ENCODE measurements at regions not wholly inside any gene's neighbourhood (a gene's known extent, or its start where the extent isn't known, plus 50 kb on each side); places are given as distances from the start of the nearest gene placed in this dataset.

DNA sequence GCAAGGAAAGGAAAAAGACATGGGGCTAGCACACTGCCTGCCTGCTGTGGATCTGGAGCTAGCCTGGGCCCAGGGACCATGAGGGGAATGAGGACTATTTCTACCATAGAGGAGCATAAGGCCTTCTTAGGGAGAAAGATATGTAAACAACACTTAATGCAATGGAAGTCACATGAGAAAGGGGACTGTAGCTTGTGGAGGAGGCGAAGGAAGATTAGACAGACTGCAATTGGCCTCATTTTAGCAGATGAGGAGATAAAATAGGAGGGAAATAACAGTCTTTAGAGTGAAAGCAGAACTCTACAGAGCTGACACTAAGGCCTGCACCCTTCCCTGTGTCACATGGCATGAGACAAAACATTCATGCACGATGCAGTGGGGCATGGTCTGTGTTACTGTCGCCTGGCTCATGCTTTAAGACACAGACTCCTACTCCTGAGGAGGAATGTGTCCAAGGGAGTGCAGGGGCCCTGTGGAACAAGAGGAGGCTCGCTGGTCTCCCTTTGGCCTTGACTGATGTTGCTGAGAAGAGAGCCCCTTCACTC, 829.3 kb upstream of the IGFBP3 start:
- no peak overlapping the region for H3K14ac ChIP-seq (ENCODE audit: insufficient read length)
- H3K79me1 ChIP-seq (ENCODE audit: low read depth, low read length), result no peaks in the 10 kb centered on the region
- H2BK5ac ChIP-seq (ENCODE audit: low read depth, low read length), result no peak overlapping the region
- H3K23ac ChIP-seq (ENCODE audit: insufficient read length), result no peak overlapping the region
- no peak overlapping the region for H3K4ac ChIP-seq (replicated peaks; ENCODE audit: insufficient read length, low read depth, low read length)
- no peaks in the 10 kb centered on the region for H3K9me3 ChIP-seq (ENCODE audit: insufficient read depth in 2 of 2, low read depth in 1 of 2, low read length in 1 of 2)
- no peak overlapping the region for H3K9ac ChIP-seq (replicated peaks in 1 of 4; ENCODE audit: extremely low read depth in 1 of 4, low read depth in 3 of 4, low read length in 3 of 4)
- no peak overlapping the region for H2BK12ac ChIP-seq (ENCODE audit: low read depth, low read length)
- POLR2A ChIA-PET (ENCODE audit: partially characterized antibody), result no interaction called here
- no peaks in the 10 kb centered on the region for H4K20me1 ChIP-seq (replicated peaks in 1 of 2; ENCODE audit: control insufficient read depth in 1 of 2, insufficient read depth in 2 of 2, low read length in 2 of 2)
- H3K4me1 ChIP-seq (replicated peaks in 1 of 4; ENCODE audit: control insufficient read depth in 3 of 4, insufficient read depth in 4 of 4, low read length in 3 of 4), result no peaks in the 10 kb centered on the region
- DNase-seq (ENCODE audit: low read depth in 1 of 2, low spot score in 2 of 2), result no peak
- no peaks in the 10 kb centered on the region for H3K79me2 ChIP-seq (ENCODE audit: control insufficient read depth in 1 of 2, insufficient read depth in 2 of 2, low read length in 2 of 2)
- no peak overlapping the region for H3K18ac ChIP-seq (ENCODE audit: extremely low read depth, low read length)
- no peak overlapping the region for H4K5ac ChIP-seq (ENCODE audit: insufficient read length, low read depth, low read length)
- no peak overlapping the region for H3K27ac ChIP-seq (ENCODE audit: low read depth, low read length)
- FAIRE-seq, result no peak
- H3K27me3 ChIP-seq (replicated peaks in 1 of 4; ENCODE audit: control insufficient read depth in 3 of 4, extremely low read depth in 1 of 4, insufficient read depth in 3 of 4, low read length in 3 of 4), result no peaks in the 10 kb centered on the region
- no peak overlapping the region for H3K4me3 ChIP-seq (ENCODE audit: extremely low read depth in 1 of 4, insufficient read depth in 2 of 4, low read depth in 3 of 4, low read length in 4 of 4)
- 100% methylated on average over 4 of the region's 4 CpGs; no CpG with 5 or more reads in 1 of the 2 experiments for WGBS, 2 experiments (ENCODE audit: extremely low coverage in 1 of 2, insufficient coverage in 1 of 2, insufficient read length in 1 of 2, insufficient replicate concordance in 2 of 2, low coverage in 1 of 2, low lambda C conversion rate in 2 of 2, missing lambda C conversion rate in 1 of 2)
- H3K56ac ChIP-seq (replicated peaks; ENCODE audit: insufficient read length, low read depth, low read length), result no peak overlapping the region
- no peak overlapping the region for H4K8ac ChIP-seq (ENCODE audit: extremely low read depth, insufficient read depth, low read length)
- H3K36me3 ChIP-seq (ENCODE audit: control insufficient read depth in 2 of 4, insufficient read depth in 4 of 4, low read length in 3 of 4), result no peaks in the 10 kb centered on the region
- H2AK5ac ChIP-seq (ENCODE audit: low read depth, low read length), result no peak overlapping the region
- no peak overlapping the region for H2BK20ac ChIP-seq (ENCODE audit: low read length)
- H2BK120ac ChIP-seq (replicated peaks; ENCODE audit: low read depth, low read length), result no peak overlapping the region
- H2AFZ ChIP-seq (ENCODE audit: low read length), result peak overlapping the region; percentile 79; the same call in 1 of the 2 replicates
- CTCF ChIA-PET (ENCODE audit: partially characterized antibody), result interaction anchor here (1.0 kb wide), 1 partner anchor 27 kb away, joined by 3 read pairs; no protein-coding TSS in a partner anchor
- H2BK15ac ChIP-seq (ENCODE audit: low read length), result no peak overlapping the region
- H3K4me2 ChIP-seq (ENCODE audit: insufficient read depth in 1 of 2, low read depth in 2 of 2, low read length in 2 of 2), result no peak overlapping the region
- no peak overlapping the region for H4K91ac ChIP-seq (replicated peaks; ENCODE audit: insufficient read length, low read length)
- H3K23me2 ChIP-seq (ENCODE audit: low read depth, low read length), result no peaks in the 10 kb centered on the region
- TF ChIP-seq SAP30 (IDR thresholded peaks at IDR 0.05; ENCODE audit: insufficient read depth, insufficient replicate concordance, low read length), result no peak
- TF ChIP-seq EP300 (IDR thresholded peaks at IDR 0.05; ENCODE audit: borderline replicate concordance in 1 of 2, low read depth in 2 of 2, low read length in 2 of 2), result no peak
- no peak for TF ChIP-seq RXRA (IDR thresholded peaks at IDR 0.05; ENCODE audit: insufficient read depth, low read depth, low read length)
- no peak for TF ChIP-seq POLR2AphosphoS5 (IDR thresholded peaks at IDR 0.05; ENCODE audit: low read depth, low read length)
- no peak for TF ChIP-seq JUN (IDR thresholded peaks at IDR 0.05; ENCODE audit: low read depth, low read length)

Data from H1 (cell line).